ENCODE measurements at regions not wholly inside any gene's neighbourhood (a gene's known extent, or its start where the extent isn't known, plus 50 kb on each side); places are given as distances from the start of the nearest gene placed in this dataset.

GRCh38 chr17:73933871-73934270 is 269.6 kb upstream of the RPL38 start:
- no peak for DNase-seq

DNA sequence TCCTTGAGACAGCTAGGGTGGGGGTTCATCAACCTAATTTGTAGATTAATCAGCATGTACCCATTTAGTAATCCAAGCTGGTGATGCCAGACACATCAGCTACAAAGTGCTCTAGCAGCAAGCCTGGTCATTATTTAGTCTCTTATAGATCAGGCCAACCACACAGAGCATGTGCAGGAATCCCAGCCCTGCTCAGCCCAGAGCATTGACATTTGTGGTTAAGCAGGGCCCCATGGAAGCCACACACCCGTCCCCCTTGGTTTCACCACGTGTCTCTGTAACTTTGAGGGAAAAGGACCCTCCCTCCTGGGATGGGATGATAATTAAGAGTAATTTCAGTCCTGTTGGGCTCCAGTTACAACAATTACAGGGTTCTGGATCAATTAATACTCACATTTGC is 268.8 kb upstream of the RPL38 start:
- H3K27ac ChIP-seq = no peak overlapping the region
- H3K4me1 ChIP-seq = no peaks in the 10 kb centered on the region
- TF ChIP-seq, protein P1, sequence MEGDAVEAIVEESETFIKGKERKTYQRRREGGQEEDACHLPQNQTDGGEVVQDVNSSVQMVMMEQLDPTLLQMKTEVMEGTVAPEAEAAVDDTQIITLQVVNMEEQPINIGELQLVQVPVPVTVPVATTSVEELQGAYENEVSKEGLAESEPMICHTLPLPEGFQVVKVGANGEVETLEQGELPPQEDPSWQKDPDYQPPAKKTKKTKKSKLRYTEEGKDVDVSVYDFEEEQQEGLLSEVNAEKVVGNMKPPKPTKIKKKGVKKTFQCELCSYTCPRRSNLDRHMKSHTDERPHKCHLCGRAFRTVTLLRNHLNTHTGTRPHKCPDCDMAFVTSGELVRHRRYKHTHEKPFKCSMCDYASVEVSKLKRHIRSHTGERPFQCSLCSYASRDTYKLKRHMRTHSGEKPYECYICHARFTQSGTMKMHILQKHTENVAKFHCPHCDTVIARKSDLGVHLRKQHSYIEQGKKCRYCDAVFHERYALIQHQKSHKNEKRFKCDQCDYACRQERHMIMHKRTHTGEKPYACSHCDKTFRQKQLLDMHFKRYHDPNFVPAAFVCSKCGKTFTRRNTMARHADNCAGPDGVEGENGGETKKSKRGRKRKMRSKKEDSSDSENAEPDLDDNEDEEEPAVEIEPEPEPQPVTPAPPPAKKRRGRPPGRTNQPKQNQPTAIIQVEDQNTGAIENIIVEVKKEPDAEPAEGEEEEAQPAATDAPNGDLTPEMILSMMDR (IDR thresholded peaks at IDR 0.05) = no peak
- no peak for DNase-seq
- H3K9me3 ChIP-seq = no peaks in the 10 kb centered on the region
- intact Hi-C loops (cut with DNase I) = no loop called here
- no peak for ATAC-seq
- no peaks in the 10 kb centered on the region for H3K36me3 ChIP-seq
- no peak overlapping the region for H3K4me3 ChIP-seq
- H3K27me3 ChIP-seq (ENCODE audit: low read depth) = peaks cover 8% of the 10 kb centered on the region

More at GRCh38 chr17:73933871-73934270, 269.6 kb upstream of the RPL38 start:
- TF ChIP-seq, protein P1 (IDR thresholded peaks at IDR 0.05) = no peak
- Histone ChIP-seq H3K27me3 (ENCODE audit: low read depth) (peaks cover 8% of the 10 kb centered on the region), H3K4me1 (no peaks in the 10 kb centered on the region), H3K27ac (no peak overlapping the region), H3K9me3 (no peaks in the 10 kb centered on the region), H3K4me3 (no peak overlapping the region), H3K36me3 (no peaks in the 10 kb centered on the region)
- intact Hi-C loops (cut with DNase I) = no loop called here
- ATAC-seq = no peak

DNA sequence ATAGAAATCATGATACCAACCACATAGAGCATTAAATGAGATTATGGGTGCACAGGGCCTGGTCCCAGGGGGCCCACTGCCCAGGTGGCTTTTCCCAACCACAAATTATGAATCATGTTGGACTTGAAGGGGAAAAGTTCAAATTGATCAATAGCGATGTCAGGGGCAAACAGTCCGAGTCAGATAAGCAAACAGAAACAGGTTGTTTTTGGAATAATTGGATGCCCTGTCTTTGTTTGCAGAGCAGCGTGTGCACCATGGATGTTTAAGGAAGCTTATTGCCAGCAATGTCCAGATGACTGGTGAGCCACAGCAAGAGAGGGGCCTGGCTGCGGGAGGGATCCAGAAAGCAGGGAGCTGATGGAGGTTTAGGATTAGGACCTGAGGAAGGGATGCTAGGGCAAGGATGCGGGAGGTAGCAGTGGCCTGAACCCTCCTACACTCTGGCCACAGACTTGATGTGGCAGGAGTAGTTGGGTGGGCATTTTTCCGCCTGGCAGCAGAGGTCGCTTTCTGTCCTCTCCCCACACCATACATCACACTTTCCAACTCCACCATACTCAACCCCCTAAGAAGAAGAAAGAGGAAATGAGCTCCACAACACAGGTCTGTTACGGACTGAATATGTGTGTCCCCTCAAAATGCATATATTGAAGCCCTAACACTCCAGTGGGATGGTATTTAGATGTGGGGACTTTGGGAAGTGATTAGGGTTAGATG is 266.4 kb upstream of the RPL38 start:
- no peaks in the 10 kb centered on the region for H3K9me3 ChIP-seq
- intact Hi-C loops (cut with DNase I) = no loop called here
- DNase-seq (no peak), ATAC-seq (no peak)
- H3K27me3 ChIP-seq (ENCODE audit: low read depth) = no peaks in the 10 kb centered on the region
- TF ChIP-seq, protein P1 (IDR thresholded peaks at IDR 0.05) = no peak
- H3K36me3 ChIP-seq = no peaks in the 10 kb centered on the region
- H3K27ac ChIP-seq = no peak overlapping the region
- H3K4me1 ChIP-seq = no peaks in the 10 kb centered on the region
- H3K4me3 ChIP-seq = no peak overlapping the region

DNA sequence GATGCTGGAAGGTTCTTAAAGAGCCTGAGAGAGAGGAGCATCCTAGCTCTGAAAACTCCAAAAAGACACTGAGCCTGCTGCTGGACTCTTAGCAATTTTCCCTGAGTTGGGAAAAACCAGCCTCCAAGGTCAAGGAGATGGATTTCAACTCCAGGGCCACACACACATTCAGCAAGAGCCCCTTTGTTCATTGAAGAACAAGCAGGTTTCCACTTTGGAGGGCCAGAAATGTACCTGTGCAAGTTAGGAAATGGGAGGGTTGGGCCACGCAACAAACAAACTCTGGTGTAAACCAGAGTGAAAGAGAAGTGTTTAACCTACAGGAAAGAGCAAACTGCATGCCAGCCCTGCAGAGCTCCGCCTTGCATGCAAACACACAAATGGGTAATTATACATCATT is 264.8 kb upstream of the RPL38 start:
- ATAC-seq (no peak), DNase-seq (no peak)
- Histone ChIP-seq H3K36me3 (no peaks in the 10 kb centered on the region), H3K27me3 (ENCODE audit: low read depth) (peaks cover 4% of the 10 kb centered on the region), H3K9me3 (no peaks in the 10 kb centered on the region), H3K27ac (no peak overlapping the region), H3K4me1 (no peaks in the 10 kb centered on the region), H3K4me3 (no peak overlapping the region)
- intact Hi-C loops (cut with DNase I) = no loop called here
- TF ChIP-seq, protein P1 (IDR thresholded peaks at IDR 0.05) = no peak

DNA sequence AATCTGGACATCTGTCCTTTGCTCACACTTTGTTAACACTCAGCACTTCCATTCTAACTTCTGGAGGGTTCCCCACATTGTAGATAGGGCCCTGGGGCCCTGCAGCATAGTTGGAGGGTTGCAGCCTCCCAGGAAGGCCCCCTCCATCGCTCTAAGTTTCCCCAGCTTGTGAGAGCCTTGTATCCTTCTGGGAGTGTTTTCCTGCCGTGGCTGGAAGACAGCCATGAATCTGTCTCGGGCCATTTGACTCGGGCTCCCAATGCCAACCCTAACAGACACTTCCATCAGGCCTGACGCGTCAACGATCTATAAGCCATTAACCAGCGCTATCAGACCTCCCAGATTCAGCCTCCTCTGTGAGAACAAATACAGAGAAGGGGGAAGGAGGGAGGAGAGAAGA is 263.7 kb upstream of the RPL38 start:
- intact Hi-C loops (cut with DNase I) = no loop called here
- H3K4me3 ChIP-seq = no peak overlapping the region
- no peaks in the 10 kb centered on the region for H3K4me1 ChIP-seq
- H3K36me3 ChIP-seq = no peaks in the 10 kb centered on the region
- ATAC-seq (no peak), DNase-seq (no peak)
- H3K27me3 ChIP-seq (ENCODE audit: low read depth) = peaks cover 4% of the 10 kb centered on the region
- H3K9me3 ChIP-seq = no peaks in the 10 kb centered on the region
- TF ChIP-seq, protein P1 (IDR thresholded peaks at IDR 0.05) = no peak
- no peak overlapping the region for H3K27ac ChIP-seq
